ENCODE measurements at regions not wholly inside any gene's neighbourhood (a gene's known extent, or its start where the extent isn't known, plus 50 kb on each side); places are given as distances from the start of the nearest gene placed in this dataset.

DNA sequence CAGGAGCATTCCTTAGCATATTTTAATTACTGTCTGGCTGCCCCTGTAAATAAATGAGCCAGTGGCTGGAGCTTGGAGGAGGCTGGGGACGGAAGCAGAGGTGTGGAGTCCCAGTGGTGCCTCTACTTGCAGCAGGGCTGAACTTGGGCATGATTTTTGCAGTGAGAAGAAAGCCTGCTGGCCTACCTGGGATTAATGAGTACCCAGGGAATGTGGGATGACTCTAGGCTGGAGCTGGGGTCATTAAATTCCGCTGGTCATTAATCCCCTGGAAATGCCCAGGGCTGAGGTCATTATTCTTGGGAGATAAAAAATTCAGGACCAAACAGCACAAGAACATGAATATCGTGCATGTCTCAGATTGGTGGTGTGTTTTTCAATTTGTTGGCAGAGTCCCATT lies 753.3 kb downstream of the VRK1 start:
- no peak for TF ChIP-seq RAD21 (IDR thresholded peaks at IDR 0.05; ENCODE audit: low read length)
- TF ChIP-seq, protein P1, sequence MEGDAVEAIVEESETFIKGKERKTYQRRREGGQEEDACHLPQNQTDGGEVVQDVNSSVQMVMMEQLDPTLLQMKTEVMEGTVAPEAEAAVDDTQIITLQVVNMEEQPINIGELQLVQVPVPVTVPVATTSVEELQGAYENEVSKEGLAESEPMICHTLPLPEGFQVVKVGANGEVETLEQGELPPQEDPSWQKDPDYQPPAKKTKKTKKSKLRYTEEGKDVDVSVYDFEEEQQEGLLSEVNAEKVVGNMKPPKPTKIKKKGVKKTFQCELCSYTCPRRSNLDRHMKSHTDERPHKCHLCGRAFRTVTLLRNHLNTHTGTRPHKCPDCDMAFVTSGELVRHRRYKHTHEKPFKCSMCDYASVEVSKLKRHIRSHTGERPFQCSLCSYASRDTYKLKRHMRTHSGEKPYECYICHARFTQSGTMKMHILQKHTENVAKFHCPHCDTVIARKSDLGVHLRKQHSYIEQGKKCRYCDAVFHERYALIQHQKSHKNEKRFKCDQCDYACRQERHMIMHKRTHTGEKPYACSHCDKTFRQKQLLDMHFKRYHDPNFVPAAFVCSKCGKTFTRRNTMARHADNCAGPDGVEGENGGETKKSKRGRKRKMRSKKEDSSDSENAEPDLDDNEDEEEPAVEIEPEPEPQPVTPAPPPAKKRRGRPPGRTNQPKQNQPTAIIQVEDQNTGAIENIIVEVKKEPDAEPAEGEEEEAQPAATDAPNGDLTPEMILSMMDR (conservative IDR thresholded peaks at IDR 0.05; ENCODE audit: low read depth, low read length) = no peak
- TF ChIP-seq MAFK (IDR thresholded peaks at IDR 0.05; ENCODE audit: low read depth, low read length) = no peak
- TF ChIP-seq RCOR1 (IDR thresholded peaks at IDR 0.05; ENCODE audit: insufficient replicate concordance, low read length) = no peak
- TF ChIP-seq POLR2A (IDR thresholded peaks at IDR 0.05; ENCODE audit: low read depth, low read length) = no peak
- TF ChIP-seq MAZ (IDR thresholded peaks at IDR 0.05; ENCODE audit: borderline replicate concordance, low read depth, low read length) = no peak
- TF ChIP-seq, protein P2, sequence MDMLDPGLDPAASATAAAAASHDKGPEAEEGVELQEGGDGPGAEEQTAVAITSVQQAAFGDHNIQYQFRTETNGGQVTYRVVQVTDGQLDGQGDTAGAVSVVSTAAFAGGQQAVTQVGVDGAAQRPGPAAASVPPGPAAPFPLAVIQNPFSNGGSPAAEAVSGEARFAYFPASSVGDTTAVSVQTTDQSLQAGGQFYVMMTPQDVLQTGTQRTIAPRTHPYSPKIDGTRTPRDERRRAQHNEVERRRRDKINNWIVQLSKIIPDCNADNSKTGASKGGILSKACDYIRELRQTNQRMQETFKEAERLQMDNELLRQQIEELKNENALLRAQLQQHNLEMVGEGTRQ (IDR thresholded peaks at IDR 0.05; ENCODE audit: low read depth, low read length) = no peak
- TF ChIP-seq MXI1 (IDR thresholded peaks at IDR 0.05; ENCODE audit: borderline replicate concordance, low read depth, low read length) = no peak
- TF ChIP-seq SMC3 (IDR thresholded peaks at IDR 0.05; ENCODE audit: low read depth, low read length) = no peak
- TF ChIP-seq, protein P3, sequence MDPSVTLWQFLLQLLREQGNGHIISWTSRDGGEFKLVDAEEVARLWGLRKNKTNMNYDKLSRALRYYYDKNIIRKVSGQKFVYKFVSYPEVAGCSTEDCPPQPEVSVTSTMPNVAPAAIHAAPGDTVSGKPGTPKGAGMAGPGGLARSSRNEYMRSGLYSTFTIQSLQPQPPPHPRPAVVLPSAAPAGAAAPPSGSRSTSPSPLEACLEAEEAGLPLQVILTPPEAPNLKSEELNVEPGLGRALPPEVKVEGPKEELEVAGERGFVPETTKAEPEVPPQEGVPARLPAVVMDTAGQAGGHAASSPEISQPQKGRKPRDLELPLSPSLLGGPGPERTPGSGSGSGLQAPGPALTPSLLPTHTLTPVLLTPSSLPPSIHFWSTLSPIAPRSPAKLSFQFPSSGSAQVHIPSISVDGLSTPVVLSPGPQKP (IDR thresholded peaks at IDR 0.05; ENCODE audit: borderline replicate concordance, low read depth, low read length) = no peak
- TF ChIP-seq RFX5 (IDR thresholded peaks at IDR 0.05; ENCODE audit: low read depth, low read length) = no peak
- no peak for TF ChIP-seq CEBPB (IDR thresholded peaks at IDR 0.05; ENCODE audit: low read depth, low read length)

Measured in IMR-90 (cell line).